HG03558 (cell line): ENCODE measurements at regions not wholly inside any gene's neighbourhood (a gene's known extent, or its start where the extent isn't known, plus 50 kb on each side); places are given as distances from the start of the nearest gene placed in this dataset.

Experiments
- ATAC-seq: cut with Tn5 transposase; IDR thresholded peaks from one replicate; pipeline ENCODE4 v1.9.1; 2021; ENCODE audit warnings: moderate number of reproducible peaks; ENCODE audit not compliant: unreplicated experiment; ENCODE audit errors: extremely low read depth

DNA sequence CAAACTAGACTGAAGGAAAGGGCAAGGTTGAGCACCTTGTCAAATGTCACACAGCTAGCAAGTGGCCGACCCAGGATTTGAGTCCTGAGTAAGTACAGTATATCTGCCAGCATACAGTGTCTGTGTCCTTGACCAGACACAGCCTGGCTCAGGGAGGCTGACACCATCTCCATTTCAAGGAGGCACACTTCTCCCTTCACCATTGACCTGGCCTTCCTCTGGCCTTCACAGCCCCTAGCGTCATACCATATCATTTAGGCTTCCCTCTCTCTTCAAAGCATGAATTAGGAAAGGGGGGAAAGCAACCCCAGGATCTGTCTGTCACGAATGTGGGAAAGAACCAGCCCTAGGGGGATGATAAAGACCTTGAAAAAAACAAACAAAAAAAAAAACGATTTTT, 155.6 kb downstream of the PLPP3 start:
- no peak for ATAC-seq

DNA sequence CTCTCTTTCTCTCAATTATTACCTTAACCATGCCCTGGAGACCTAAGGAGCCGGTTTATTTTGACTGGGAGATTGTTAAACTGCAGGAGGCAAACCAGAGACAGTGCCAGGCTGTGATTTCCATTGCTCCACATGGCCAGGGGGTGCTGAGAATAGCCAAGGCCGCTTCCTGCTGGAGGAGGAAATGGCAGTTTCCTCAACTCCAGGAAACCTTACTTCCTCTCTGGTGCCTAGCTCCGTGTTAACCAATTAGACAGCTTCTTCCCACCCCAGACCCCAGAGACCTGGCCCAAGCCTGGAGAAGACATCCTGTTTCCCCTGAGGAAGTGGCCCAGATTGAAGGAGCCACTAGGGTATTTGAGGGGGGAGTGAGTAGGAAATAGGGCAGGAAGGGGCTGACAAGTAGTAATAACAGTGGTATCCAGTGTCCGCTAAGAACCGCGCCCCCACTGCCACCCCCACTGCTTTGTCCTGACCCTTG, 161.2 kb downstream of the PLPP3 start:
- ATAC-seq, result no peak

DNA sequence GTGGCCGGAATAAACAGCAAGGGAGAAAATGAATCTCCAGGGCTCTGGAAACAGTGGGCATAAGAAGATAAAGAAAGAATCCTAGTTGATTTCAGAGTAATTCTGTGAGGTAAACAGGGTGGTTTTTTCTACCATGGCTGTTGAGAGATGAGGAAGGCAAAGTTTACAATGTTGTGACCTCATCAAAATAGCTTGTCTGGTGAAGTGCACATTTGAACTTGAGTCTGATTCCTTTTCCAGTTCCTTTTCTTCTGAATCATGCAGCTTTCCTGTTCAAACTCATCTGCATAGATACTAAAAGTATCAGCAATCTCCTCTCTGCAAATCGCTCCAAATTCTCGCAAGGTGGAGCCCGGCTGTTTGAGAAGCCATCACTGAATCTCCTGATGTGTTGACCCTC, 161.7 kb downstream of the PLPP3 start:
- ATAC-seq, result no peak

DNA sequence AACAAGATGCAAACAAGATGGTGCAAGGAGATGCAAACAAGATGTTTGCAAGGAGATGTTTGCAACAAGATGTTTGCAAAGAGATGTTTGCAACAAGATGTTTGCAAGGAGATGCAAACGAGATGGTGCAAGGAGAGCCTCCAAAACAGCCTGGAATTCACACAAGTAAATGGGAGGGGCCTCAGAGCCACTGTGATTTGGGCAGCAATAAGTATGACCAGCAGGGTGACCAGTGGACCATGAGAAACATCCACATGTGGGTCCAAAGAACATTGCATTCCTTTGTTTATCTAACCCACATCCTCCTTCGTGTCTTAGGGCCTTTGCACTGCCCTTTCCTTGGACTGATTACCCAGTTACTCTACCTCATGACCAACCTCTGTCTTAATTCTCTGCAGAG, 162.9 kb downstream of the PLPP3 start:
- ATAC-seq, result no peak

DNA sequence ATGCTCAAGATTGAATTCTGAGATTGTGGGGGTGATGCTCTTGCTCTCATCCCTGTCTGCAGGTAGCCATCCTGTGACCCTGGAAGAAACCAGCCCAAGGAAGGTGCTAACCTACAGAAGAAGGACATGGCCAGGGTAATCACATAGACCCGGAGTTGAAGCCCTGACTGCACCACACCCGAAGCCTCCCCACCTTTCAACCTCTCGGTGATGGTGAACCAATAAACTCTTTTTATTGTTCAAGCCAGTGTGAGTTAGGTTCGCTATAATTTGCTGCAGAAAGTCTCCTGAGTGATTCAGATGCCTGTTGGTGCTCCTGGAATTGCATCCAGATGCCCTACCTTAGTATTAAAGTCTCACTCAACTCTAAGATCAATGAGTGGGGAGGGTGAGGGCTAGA, 163.6 kb downstream of the PLPP3 start:
- ATAC-seq, result no peak

DNA sequence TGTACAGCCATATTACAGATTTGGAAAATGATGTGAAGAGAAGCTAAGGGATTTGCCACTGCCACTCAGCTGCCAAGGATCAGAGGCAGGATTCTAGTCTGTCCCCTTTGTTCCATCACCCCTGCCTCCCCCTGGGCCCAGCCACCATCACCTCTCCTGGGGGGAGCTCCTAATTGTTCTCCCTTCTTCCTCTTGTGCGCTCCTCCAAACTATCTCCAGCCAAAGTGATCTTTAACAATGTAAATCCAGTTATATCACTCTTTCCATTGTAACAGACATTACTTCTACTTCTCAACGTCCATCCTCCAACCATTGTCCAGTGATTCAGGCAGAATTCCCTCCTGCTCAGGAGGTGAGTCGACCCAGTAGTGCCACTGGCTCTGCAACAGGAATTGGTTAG, 164.1 kb downstream of the PLPP3 start:
- ATAC-seq, result no peak

DNA sequence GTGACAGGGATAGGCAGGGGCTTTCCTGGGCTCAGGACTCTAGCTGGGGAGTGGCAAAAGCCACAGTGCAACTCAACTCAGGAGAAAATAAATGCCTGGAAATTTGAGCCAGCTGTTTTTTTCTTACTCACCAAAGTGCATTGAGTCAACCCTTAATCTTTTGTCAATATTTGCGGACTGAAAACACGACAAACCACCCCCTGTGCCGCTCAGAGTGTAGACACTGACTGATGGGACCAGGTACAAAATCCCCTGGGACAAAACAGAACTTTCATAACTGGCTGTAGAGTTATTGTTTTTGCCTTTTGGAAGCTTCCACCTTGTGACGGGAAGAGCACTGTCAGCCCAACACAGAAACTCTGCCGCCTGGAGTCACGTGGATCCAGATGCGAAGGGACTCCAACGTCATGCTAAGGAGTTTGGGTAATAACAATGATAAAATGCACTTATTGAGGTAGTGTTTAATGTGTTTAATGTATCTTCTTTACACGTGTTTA, 164.6 kb downstream of the PLPP3 start:
- no peak for ATAC-seq

DNA sequence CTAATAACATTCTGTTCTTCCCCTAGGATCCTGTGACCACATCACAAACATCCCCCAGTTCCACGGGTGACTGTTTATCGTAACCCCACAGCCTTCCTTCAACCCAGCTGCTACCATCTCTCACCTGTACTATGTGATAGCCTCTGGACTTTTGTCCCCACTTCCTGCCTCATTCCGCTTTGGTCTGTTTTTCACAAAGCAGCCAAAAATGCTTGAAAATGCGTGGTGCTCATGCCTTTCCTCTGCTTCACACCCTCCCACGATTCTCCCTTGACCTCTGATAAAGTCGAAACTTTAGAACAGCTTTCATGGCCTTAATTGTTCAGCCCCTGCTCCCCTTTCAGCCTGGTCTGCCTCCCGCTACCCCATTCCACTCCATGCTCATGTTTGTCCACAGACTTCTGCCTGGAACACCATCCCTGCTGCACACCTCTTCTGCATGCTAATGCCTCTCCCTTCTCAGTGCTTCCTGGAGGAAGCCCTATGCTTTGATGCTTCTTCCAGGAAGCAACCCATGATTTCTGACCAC, 165.6 kb downstream of the PLPP3 start:
- no peak for ATAC-seq

DNA sequence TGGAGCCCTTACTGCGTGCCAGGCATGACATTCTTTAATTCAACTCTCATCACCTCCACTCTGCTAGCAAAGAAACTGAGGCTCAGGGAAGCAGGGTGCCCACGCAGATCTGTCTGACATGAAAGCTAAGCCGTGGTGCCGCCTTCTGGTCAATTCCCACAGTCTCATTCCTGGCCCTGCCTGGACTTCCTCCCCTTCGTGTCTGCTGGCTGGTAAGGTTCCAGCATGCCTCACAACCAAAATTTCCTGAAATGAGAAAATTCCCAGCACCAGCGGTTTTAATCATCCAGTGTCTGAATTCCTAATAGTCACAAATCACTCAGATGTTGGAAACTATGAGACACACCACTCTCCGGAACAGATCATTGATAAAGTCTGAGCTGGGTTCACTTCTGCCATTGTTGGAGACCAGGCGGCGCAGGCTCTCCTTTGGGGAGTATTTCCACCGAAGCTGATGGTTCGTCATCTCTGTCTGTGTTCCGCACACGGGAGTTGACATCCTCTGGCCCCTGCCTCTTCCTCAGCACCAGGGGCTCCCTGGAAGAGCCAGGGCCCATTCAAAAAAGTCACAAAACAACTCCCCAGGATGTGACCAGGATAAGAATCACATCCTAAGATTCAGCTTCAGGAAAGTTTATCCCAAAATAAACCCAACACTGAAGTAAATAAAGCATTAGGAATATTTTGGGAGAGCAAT, 167.7 kb downstream of the PLPP3 start:
- no peak for ATAC-seq

DNA sequence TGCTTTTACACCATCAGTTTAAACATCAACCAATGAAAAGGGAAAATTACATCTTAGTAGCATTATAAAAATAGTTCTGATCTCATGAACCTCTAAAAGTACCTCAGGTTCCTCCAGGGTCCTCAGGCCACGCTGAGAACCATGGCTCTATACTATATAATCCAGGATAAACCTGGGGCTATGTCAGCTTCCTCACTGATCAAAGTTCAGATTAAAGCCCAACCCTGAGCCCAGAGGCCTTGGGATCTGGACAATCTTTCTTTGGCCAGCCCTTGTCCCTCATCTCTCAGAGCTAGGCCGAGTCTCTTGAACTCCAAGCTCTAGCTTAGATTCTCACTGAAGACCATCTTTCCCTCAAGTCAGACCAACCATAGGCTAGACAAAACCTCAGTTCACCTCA, 168.3 kb downstream of the PLPP3 start:
- ATAC-seq, result no peak

DNA sequence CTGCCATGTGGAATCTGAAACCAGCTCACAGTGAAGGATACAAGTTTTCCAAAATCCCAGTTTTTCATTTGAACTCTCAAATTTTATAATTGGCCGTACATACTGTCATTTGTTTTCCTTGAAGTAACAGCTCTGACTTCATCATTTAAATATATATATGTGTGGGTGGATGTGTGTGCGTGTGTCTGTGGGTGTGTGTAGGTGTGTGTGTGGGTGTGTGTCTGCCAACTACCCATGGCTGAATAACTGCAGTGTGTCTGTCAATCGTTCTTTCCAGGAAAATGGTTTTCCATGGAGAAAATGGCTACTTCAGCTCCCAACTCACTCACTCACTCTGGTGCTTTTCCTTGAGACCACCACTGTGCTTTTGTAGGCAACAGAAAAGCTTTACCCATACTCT, 169.0 kb downstream of the PLPP3 start:
- ATAC-seq, result no peak

DNA sequence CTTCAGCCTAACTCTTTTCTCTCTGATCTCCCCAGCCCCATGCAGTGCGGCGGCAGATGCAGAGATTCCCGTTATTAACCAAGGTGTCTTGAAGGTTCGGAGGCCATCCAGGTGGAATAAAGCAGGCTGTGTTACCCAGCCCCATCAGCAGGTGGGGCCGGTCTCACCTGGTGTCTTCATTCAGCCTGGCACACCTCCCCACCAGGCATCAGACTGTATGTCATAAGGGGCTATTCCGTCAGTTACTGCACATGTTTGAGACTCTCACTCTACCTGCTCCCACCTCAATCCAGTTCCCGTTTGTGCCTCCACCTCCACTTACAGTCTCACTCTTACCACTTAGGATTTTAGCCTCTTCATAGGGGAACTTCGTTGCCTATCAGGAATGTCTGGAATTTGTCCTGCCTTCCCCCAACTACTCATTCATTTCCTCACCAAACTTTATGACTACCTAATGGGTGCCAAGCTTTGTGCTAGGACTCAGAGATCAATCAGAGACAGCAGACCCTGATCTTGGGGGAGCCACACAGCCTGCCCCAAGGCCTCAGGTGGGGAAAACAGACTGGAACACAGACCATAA, 170.2 kb downstream of the PLPP3 start:
- no peak for ATAC-seq

DNA sequence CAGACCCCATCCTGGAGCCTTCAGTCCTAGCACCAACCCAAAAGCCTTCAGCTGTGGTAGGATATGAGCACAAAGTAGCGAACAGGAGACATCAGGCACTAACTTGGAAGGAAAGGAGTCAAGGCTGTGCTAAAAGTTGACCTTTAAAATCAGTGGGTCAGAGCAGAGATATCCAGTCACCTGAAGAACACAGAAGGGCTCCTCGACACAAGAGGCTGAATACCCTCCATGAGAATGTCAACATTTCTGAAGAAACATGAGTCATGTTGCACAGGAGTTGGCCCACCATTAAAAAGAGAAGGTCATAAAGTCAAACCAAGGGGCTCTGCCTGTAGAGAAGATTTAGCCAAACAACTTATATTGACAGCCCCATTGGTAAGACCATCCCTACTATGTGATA, 172.5 kb downstream of the PLPP3 start:
- no peak for ATAC-seq

DNA sequence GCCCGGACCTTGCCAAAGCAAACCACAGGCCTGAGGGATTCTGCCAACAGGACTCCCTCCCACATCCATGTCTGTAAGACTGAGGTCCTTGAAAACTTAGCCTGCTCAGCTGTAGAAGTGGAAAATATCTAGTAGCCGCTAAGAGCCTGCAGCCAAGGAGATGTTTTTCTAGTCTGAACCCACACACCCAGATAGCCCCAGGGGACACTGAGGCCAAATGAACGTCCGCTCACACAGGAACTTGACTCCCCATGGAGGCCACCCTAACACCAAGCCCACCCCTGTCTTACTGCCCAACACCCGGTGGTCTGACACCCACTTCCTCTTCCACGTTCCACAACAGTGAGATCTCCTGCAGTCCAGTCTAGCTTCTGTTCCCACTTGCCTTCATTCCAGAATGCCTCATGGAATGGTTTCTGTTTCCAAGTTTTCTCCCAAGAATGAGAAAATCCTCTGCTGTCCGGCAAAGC, 174.8 kb downstream of the PLPP3 start:
- ATAC-seq, result no peak

DNA sequence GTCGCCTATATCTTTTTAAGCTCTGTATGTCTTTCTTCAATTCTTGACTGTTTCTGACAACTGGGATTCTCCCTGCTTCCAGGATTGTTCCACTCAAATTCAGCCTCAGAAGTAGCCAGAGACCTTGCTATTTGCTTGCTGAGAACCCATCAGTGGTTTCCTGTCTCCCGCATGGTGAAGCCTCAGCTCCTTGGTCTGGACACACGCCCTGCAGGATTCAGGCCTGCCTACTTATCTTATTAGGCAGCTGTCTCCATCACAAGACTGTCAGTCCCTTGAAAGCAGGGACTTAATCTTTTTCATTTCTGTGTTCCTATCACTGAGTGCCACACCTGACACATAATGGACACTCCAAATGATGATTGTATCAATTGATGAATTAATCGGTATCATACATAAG, 175.3 kb downstream of the PLPP3 start:
- no peak for ATAC-seq

DNA sequence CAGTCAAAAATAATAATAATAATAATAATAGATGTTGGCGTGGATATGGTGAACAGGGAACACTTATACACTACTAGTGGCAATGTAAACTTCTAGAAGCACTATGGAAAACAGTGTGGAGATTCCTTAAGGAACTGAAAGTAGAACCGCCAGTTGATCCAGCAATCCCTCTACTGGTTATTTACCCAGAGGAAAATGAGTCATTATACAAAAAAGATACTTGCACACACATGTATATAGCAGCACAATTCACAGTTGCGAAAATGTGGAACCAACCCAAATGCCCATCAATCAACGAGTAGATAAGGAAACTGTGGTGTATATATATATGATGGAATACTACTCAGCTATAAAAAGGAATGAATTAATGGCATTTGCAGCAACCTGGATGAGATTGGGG, 176.0 kb downstream of the PLPP3 start:
- no peak for ATAC-seq

DNA sequence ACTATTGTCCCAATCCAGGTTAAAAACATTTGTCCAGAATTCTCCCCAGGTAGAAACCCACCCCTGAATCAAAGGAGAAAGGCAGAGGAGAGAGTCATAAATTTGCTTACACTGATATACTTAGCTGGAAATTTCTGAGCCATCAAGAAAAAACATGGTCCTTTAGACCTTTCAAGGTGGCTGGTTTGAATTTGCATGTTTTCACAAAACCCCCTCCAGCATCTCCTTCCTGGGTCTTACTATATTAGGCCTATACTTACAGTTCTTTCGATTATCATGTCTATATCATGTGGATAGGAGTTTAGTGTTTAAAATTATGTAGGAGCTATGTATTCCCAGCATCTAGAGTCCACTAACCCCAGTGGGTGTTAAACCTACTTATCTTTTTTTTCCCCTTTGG, 178.2 kb downstream of the PLPP3 start:
- ATAC-seq, result no peak

DNA sequence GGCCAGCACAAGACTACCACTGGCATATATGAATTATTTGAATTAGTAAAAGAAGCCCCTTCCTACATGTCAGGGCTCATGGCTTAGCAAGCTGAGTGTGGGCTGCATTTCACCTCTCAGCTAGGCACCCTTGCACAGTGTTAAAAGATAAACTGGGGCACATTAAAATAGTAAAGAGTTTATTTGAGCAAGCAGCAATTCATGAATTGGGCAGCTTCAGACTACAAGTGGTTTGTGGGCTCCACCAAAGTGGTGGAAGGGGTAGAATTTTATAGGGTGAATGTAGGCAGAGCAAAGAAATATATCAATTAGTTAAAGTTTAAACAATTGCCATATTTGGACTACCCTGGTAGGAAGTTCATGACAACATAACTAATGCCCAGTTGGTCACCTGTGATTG, 178.8 kb downstream of the PLPP3 start:
- no peak for ATAC-seq

DNA sequence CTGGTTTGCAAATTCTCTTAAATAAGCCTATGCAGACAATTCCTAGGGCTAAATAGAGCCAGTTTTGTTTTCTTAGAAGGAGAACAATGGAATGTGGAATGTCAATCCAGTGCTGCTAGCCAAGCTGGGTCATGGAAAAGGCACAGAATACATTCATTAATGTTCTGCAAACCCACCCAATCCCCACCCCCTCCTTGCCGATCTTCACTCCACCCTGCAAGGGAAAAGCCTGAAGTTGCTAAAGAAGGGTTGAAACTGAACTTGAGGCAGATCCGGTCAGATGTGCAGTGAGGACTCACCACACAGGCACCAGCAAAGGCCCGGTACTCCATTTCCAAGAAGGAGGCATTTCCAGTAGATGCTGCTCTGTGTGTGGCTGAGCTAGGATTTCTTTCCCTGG, 179.6 kb downstream of the PLPP3 start:
- no peak for ATAC-seq

DNA sequence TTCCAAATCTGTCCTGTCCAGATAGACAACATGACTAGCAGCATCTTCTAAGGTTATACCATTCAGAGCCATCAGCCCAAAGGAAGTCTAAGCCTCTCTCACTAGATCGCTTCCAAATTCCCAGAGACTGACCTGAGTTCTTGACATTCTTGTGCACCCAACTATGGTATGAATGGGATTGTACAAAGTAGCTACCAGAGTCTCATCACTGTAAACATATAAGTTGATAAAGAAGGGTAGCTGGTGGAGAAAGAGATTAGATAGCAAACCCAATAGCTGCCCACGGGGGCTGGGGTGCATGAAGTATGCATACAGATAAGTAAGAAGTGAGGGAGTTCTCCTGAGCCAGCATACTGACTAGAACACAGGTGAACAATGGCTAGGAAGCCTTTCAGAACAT, 180.0 kb downstream of the PLPP3 start:
- no peak for ATAC-seq

DNA sequence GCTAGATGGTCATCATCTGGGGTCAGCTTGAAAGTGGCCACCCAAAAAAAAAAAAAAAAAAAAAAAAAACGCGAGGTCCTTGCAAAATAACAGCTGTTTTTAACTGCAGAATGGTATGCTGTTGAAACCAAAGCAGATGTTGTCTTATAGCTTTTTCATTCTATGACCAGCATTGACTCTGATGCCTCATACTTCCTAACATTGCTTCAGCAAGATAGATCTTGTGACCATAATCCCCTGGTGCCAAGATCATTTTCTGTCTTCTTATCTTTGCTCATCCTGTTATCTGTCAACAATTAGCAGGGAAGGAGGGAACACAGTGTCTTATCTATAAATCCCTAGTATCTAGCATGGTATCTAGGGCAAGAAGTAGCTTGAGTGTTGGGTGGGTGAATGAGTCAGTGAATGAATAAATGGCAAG, 181.5 kb downstream of the PLPP3 start:
- no peak for ATAC-seq

DNA sequence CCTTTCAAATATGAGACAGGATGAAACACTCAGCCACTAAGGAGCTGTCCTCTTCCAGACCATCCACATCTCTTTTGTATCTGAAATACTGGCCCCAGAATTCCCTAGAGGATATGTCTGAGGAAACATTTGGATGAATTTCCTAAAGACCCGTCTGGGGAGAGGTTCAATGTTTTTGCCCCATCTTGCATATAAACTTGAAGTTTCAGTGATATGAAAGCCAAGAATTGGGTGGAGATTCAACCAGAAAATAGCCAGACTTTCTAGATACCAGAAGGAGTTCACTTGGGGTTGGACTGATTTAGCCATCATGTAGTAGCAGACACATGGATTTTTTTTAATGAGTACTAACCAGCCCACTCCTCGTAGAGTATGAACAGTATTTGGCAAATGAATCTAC, 182.0 kb downstream of the PLPP3 start:
- ATAC-seq, result no peak
